AG04450 (cell line): ENCODE measurements at regions not wholly inside any gene's neighbourhood (a gene's known extent, or its start where the extent isn't known, plus 50 kb on each side); places are given as distances from the start of the nearest gene placed in this dataset.

Experiments
- CTCF ChIA-PET: fragments of 300-600, 350-600 bp; formaldehyde crosslinking; extraction: SDS; loops from one replicate; lab custom pipeline; 2022; ENCODE audit warnings: antibody characterized with exemption, inconsistent platforms; lab: Charles Lee
- POLR2A ChIA-PET: fragments of 350-600 bp; formaldehyde crosslinking; extraction: SDS; loops from one replicate; lab custom pipeline; 2021; ENCODE audit warnings: antibody characterized with exemption, inconsistent platforms; lab: Yijun Ruan, JAX
- DNase-seq: peaks from one replicate; pipeline ENCODE4 v3.0.0-alpha.2; 2011; ENCODE audit warnings: low read depth, low spot score
- H3K27ac ChIP-seq: one replicate; pipeline ENCODE4 v1.5.1; 2012; ENCODE audit warnings: low read depth, low read length, control low read depth
- H3K27me3 ChIP-seq: one replicate; pipeline ENCODE4 v1.6.0; 2012; ENCODE audit warnings: low read length; ENCODE audit not compliant: control insufficient read depth, insufficient read depth
- H3K4me3 ChIP-seq: 2 replicates; pipeline ENCODE4 v1.5.1; 2011; ENCODE audit warnings: mild to moderate bottlenecking, low read depth, low read length, control low read depth
- H3K9me3 ChIP-seq: 2 replicates; pipeline ENCODE4 v1.5.1; 2012; ENCODE audit warnings: low read length; ENCODE audit not compliant: control insufficient read depth, insufficient read depth
- CTCF ChIP-seq: IDR thresholded peaks from 2 replicates; pipeline ENCODE4 v1.5.1; 2011; ENCODE audit warnings: low read depth, low read length, control low read depth, inconsistent platforms

GRCh38 chr9:135332516-135332915 lies 147.1 kb upstream of the PPP1R26 start:
- Histone ChIP-seq H3K27me3 (no peaks in the 10 kb centered on the region), H3K9me3 (peaks cover 58% of the 10 kb centered on the region), H3K27ac (no peak overlapping the region), H3K4me3 (no peak overlapping the region)
- ChIA-PET POLR2A (no interaction called here), CTCF (no interaction called here)
- no peak for TF ChIP-seq CTCF
- DNase-seq = no peak

- Histone ChIP-seq H3K9me3 (peaks cover 58% of the 10 kb centered on the region), H3K27me3 (no peaks in the 10 kb centered on the region), H3K4me3 (no peak overlapping the region), H3K27ac (no peak overlapping the region)
- POLR2A ChIA-PET = no interaction called here
- TF ChIP-seq CTCF = no peak
- no peak for DNase-seq
- CTCF ChIA-PET = no interaction called here
Measured at GRCh38 chr9:135332979-135333748, 146.4 kb upstream of the PPP1R26 start.

- H3K9me3 ChIP-seq = peaks cover 40% of the 10 kb centered on the region
- no peak for TF ChIP-seq CTCF
- no peaks in the 10 kb centered on the region for H3K27me3 ChIP-seq
- no peak overlapping the region for H3K4me3 ChIP-seq
- POLR2A ChIA-PET = no interaction called here
- H3K27ac ChIP-seq = no peak overlapping the region
- DNase-seq = no peak
- CTCF ChIA-PET = no interaction called here
Measured at GRCh38 chr9:135334953-135335460, 144.6 kb upstream of the PPP1R26 start.

GRCh38 chr9:135335691-135336181 lies 143.8 kb upstream of the PPP1R26 start:
- H3K27ac ChIP-seq = no peak overlapping the region
- DNase-seq = no peak
- ChIA-PET CTCF (no interaction called here), POLR2A (no interaction called here)
- H3K4me3 ChIP-seq = no peak overlapping the region
- peaks cover 35% of the 10 kb centered on the region for H3K9me3 ChIP-seq
- H3K27me3 ChIP-seq = peaks cover 1% of the 10 kb centered on the region
- TF ChIP-seq CTCF = no peak
